Coronary artery (tissue), 2 donors: ENCODE measurements at regions not wholly inside any gene's neighbourhood (a gene's known extent, or its start where the extent isn't known, plus 50 kb on each side); places are given as distances from the start of the nearest gene placed in this dataset.

Experiments
- DNase-seq: peaks from one replicate; pipeline ENCODE4 v3.0.0-alpha.2; 2017; ENCODE audit warnings: low spot score
- H3K27ac ChIP-seq, 2 donors: fragments of 200-600 bp; sonication (generic); one replicate each; pipeline ENCODE4 v1.5.1; 2016 to 2019
- H3K4me3 ChIP-seq: fragments of 200-600 bp; sonication (generic); 2 replicates; pipeline ENCODE4 v1.5.1; 2016; ENCODE audit warnings: mild to moderate bottlenecking, moderate library complexity
- CTCF ChIP-seq: fragments of 200-600 bp; sonication (generic); IDR thresholded peaks from one replicate; pipeline ENCODE4 v1.5.1; 2019; ENCODE audit warnings: antibody characterized with exemption

DNA sequence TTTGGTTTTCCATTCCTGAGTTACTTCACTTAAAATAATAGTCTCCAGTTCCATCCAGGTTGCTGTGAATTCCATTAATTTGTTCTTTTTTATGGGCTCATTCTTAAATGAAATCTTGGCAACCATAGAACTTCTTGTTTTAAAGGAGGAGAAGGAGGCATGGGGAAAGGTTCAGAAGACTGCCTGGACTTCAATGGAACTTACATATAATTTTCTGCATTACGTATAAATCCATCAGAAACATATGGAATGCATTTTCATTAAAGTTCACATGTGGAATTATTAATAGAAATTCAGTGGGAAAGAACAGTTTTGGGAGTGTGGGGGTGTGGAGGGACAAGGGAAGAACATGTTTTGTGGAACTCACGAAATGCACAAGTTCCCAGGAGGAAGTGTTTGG lies 176.6 kb upstream of the PRKCQ start:
- Histone ChIP-seq H3K27ac (no peak overlapping the region), H3K4me3 (no peak overlapping the region)
- no peak for TF ChIP-seq CTCF
- no peak for DNase-seq

- no peak overlapping the region for H3K4me3 ChIP-seq
- DNase-seq = no peak
These were observed 175.8 kb upstream of the PRKCQ start for GRCh38 chr10:6755781-6756460.

DNA sequence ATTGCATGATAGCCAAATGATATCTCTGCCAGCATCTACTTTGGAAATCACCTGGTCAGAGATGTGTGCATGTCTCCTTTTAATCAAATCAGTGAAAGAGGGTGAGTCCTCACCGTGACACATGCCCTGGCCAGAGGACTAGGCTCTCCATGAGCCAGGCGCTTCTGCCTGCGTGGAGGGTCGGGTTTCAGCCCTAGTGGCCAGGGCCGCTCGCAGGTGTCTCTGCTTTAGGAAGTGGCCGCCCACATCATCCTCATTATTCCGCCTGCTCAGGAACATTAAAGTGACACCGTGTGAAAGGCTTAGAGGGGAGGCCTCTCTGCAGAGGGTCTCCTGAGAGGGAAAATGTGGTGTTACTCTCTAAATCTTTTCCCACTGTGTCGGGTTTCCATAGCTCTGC lies 173.6 kb upstream of the PRKCQ start:
- peak; percentile 45 for DNase-seq
- H3K27ac ChIP-seq = no peak overlapping the region

More at GRCh38 chr10:6755781-6756460, 175.8 kb upstream of the PRKCQ start:
- no peak for TF ChIP-seq CTCF
- no peak overlapping the region for H3K27ac ChIP-seq

GRCh38 chr10:6751363-6751762 lies 171.3 kb upstream of the PRKCQ start:
- Histone ChIP-seq H3K27ac (no peak overlapping the region), H3K4me3 (no peak overlapping the region)
- no peak for TF ChIP-seq CTCF
- no peak for DNase-seq

More for the DNA sequence above, 173.6 kb upstream of the PRKCQ start:
- no peak overlapping the region for H3K4me3 ChIP-seq
- TF ChIP-seq CTCF = no peak

DNA sequence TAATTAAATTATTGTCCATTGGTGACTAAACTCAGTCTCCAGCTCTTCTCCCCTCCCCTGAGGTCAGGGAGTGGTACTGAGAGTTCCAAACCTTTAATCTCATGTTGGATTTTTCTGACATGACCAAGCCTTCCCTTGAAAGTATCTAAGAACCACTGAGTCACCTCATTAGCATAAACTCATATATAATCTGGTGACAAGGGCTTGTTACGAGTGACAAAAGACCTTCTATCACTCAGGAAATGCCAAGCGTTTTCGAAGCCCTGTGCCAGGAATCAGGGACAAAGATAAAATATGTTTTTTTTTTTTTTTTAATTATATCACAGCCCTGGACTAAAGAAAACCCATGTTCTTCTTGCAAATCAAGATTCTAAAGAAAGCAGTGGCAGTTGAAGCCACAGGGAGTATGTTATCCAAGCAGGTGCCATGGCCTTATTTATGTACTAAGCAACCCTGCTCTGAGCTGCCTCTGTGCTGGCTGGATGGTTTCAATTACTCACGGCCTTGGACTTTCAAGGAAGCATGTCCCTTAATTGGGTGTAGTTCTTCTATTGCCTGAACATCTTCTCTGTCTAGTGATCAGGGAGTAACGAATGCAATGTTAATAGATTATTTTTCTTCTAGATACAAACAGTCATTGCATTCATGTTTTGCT lies 169.0 kb upstream of the PRKCQ start:
- DNase-seq = no peak
- H3K4me3 ChIP-seq = no peak overlapping the region
- TF ChIP-seq CTCF = no peak
- H3K27ac ChIP-seq = no peak overlapping the region

GRCh38 chr10:6748029-6748428 lies 168.0 kb upstream of the PRKCQ start:
- DNase-seq = no peak
- Histone ChIP-seq H3K4me3 (no peak overlapping the region), H3K27ac (no peak overlapping the region)
- no peak for TF ChIP-seq CTCF

DNA sequence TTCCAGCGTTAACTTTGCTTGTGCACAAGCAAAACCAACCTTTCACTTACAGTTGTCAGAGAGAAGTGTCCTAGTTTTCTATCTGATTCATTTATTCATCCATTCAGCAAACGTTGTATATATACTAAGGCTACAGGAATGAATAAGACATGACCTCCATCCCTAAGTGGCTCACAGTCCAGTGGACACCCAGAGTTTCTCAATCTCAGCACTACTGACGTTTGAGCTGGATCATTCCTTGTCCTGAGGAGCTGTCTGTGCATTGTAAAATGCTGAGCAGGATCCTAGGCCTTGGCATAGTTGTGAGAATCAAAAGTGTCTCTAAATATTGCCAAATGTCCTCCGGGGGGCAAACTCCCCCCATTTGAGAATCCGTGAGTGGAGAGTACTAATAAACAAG lies 166.7 kb upstream of the PRKCQ start:
- DNase-seq = no peak
- H3K4me3 ChIP-seq = no peak overlapping the region
- H3K27ac ChIP-seq = no peak overlapping the region
- no peak for TF ChIP-seq CTCF
